GM12891 (cell line): ENCODE measurements at regions not wholly inside any gene's neighbourhood (a gene's known extent, or its start where the extent isn't known, plus 50 kb on each side); places are given as distances from the start of the nearest gene placed in this dataset.

Source experiments
- POLR2AphosphoS5 ChIP-seq: IDR thresholded peaks from 2 replicates; pipeline ENCODE4 v1.6.1; 2011; ENCODE audit warnings: low read depth, low read length, control low read depth
- TAF1 ChIP-seq: IDR thresholded peaks from 2 replicates; pipeline ENCODE4 v1.6.1; 2011; ENCODE audit warnings: low read depth, low read length, control low read depth

GRCh38 chr2:204431529-204431928 is 113.7 kb upstream of the PARD3B start:
- no peak for TF ChIP-seq TAF1
- no peak for TF ChIP-seq POLR2AphosphoS5
